ENCODE measurements at regions not wholly inside any gene's neighbourhood (a gene's known extent, or its start where the extent isn't known, plus 50 kb on each side); places are given as distances from the start of the nearest gene placed in this dataset.

DNA sequence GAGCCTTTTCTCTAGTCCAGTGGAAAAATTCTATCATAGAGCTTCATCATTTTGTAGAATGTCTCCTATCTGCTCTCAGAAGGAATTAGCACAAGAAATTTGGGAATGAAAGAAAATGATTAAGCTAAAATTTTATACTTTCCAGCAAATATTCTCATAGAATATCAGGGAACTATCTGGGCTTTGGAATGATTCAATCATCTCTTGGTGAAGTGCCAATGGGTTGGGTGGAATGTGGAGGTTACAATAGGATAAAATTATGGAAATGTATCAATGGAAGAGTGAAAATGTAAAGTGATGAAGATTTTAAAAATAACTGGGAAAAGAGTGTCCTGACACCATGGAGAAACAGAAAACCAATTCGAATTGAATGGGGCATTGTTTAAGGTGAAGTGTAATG is 119.0 kb upstream of the MID1 start:
- Histone ChIP-seq H3K36me3 (replicated peaks; ENCODE audit: insufficient read depth, low read length) (no peaks in the 10 kb centered on the region), H3K79me2 (ENCODE audit: low read length) (no peaks in the 10 kb centered on the region), H2AFZ (ENCODE audit: low read length) (no peak overlapping the region), H3F3A (ENCODE audit: insufficient read depth, low read length) (no peaks in the 10 kb centered on the region), H4K20me1 (ENCODE audit: insufficient read depth, low read length) (no peaks in the 10 kb centered on the region), H3K9ac (ENCODE audit: low read length) (no peak overlapping the region), H3K9me2 (replicated peaks; ENCODE audit: insufficient read depth, low read length) (no peaks in the 10 kb centered on the region), H3K9me3 (replicated peaks; ENCODE audit: insufficient read depth, low read length) (no peaks in the 10 kb centered on the region), H3K4me3 (ENCODE audit: low read length) (no peak overlapping the region), H3K4me2 (ENCODE audit: low read depth, low read length) (no peak overlapping the region), H3K27ac (ENCODE audit: low read length) (no peak overlapping the region), H3K27me3 (replicated peaks; ENCODE audit: insufficient read depth, low read length) (no peaks in the 10 kb centered on the region), H3K4me1 (ENCODE audit: low read length) (no peaks in the 10 kb centered on the region)
- TF ChIP-seq, protein P1, sequence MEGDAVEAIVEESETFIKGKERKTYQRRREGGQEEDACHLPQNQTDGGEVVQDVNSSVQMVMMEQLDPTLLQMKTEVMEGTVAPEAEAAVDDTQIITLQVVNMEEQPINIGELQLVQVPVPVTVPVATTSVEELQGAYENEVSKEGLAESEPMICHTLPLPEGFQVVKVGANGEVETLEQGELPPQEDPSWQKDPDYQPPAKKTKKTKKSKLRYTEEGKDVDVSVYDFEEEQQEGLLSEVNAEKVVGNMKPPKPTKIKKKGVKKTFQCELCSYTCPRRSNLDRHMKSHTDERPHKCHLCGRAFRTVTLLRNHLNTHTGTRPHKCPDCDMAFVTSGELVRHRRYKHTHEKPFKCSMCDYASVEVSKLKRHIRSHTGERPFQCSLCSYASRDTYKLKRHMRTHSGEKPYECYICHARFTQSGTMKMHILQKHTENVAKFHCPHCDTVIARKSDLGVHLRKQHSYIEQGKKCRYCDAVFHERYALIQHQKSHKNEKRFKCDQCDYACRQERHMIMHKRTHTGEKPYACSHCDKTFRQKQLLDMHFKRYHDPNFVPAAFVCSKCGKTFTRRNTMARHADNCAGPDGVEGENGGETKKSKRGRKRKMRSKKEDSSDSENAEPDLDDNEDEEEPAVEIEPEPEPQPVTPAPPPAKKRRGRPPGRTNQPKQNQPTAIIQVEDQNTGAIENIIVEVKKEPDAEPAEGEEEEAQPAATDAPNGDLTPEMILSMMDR (IDR thresholded peaks at IDR 0.05; ENCODE audit: low read length) = no peak
- TF ChIP-seq EZH2 (optimal IDR thresholded peaks at IDR 0.05; ENCODE audit: low read depth, low read length) = no peak
- no peak for DNase-seq

DNA sequence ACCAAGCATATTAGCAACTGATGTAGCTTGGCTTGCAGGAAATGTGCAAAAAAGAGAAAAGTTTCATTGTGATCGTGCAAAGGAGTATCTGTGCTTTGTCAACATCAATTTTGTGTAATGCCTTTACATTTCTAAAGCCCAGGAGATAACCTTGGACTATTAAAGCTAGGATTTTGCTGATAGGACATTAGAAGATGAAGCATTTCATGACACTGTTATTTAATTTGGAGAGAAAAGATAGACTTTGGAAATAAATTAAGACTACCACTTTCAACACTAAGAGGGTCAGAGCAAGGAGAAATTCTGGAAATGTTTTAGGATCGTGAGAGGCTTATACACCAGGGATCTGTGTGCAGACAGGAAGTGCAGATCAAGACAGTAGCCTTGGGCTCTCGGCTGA is 120.6 kb upstream of the MID1 start:
- no peak overlapping the region for H3K27ac ChIP-seq (ENCODE audit: low read length)
- no peak for DNase-seq
- H3K9ac ChIP-seq (ENCODE audit: low read length) = no peak overlapping the region
- no peaks in the 10 kb centered on the region for H4K20me1 ChIP-seq (ENCODE audit: insufficient read depth, low read length)
- H3K36me3 ChIP-seq (replicated peaks; ENCODE audit: insufficient read depth, low read length) = no peaks in the 10 kb centered on the region
- no peak overlapping the region for H3K4me3 ChIP-seq (ENCODE audit: low read length)
- no peaks in the 10 kb centered on the region for H3F3A ChIP-seq (ENCODE audit: insufficient read depth, low read length)
- TF ChIP-seq, protein P1 (IDR thresholded peaks at IDR 0.05; ENCODE audit: low read length) = no peak
- H2AFZ ChIP-seq (ENCODE audit: low read length) = no peak overlapping the region
- no peaks in the 10 kb centered on the region for H3K9me2 ChIP-seq (replicated peaks; ENCODE audit: insufficient read depth, low read length)
- H3K4me2 ChIP-seq (ENCODE audit: low read depth, low read length) = no peak overlapping the region
- no peaks in the 10 kb centered on the region for H3K9me3 ChIP-seq (replicated peaks; ENCODE audit: insufficient read depth, low read length)
- H3K79me2 ChIP-seq (ENCODE audit: low read length) = no peaks in the 10 kb centered on the region
- no peaks in the 10 kb centered on the region for H3K4me1 ChIP-seq (ENCODE audit: low read length)
- H3K27me3 ChIP-seq (replicated peaks; ENCODE audit: insufficient read depth, low read length) = no peaks in the 10 kb centered on the region

DNA sequence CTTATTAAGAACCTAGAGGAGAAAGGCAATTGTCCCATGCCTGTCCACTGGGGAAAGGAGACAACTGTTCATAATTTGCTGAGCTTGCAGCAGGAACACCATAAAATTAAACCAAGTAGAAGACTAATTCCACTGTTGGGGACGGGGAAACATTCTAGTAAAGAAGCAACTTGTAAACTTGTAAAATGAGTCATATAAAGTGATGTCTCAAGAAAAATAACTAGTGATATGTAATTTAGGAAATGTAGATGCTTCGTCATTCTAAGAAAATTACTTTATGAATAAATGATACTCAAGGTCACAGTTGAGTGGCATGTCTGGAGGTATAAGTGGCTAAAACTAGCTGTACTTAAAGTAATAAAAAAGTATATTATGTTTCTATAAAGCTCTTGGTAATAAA is 121.2 kb upstream of the MID1 start:
- Histone ChIP-seq H4K20me1 (ENCODE audit: insufficient read depth, low read length) (no peaks in the 10 kb centered on the region), H3K4me2 (ENCODE audit: low read depth, low read length) (no peak overlapping the region), H3K36me3 (replicated peaks; ENCODE audit: insufficient read depth, low read length) (no peaks in the 10 kb centered on the region), H3K9ac (ENCODE audit: low read length) (no peak overlapping the region), H3K27ac (ENCODE audit: low read length) (no peak overlapping the region), H3K9me2 (replicated peaks; ENCODE audit: insufficient read depth, low read length) (no peaks in the 10 kb centered on the region), H3K4me3 (ENCODE audit: low read length) (no peak overlapping the region), H3K27me3 (replicated peaks; ENCODE audit: insufficient read depth, low read length) (no peaks in the 10 kb centered on the region), H3F3A (ENCODE audit: insufficient read depth, low read length) (no peaks in the 10 kb centered on the region), H3K9me3 (replicated peaks; ENCODE audit: insufficient read depth, low read length) (no peaks in the 10 kb centered on the region), H3K4me1 (ENCODE audit: low read length) (no peaks in the 10 kb centered on the region), H3K79me2 (ENCODE audit: low read length) (no peaks in the 10 kb centered on the region), H2AFZ (ENCODE audit: low read length) (no peak overlapping the region)
- no peak for DNase-seq
- TF ChIP-seq EZH2phosphoT487 (IDR thresholded peaks at IDR 0.05; ENCODE audit: low read length) = no peak
- TF ChIP-seq, protein P1 (IDR thresholded peaks at IDR 0.05; ENCODE audit: low read length) = no peak
- TF ChIP-seq EZH2 (optimal IDR thresholded peaks at IDR 0.05; ENCODE audit: low read depth, low read length) = no peak

DNA sequence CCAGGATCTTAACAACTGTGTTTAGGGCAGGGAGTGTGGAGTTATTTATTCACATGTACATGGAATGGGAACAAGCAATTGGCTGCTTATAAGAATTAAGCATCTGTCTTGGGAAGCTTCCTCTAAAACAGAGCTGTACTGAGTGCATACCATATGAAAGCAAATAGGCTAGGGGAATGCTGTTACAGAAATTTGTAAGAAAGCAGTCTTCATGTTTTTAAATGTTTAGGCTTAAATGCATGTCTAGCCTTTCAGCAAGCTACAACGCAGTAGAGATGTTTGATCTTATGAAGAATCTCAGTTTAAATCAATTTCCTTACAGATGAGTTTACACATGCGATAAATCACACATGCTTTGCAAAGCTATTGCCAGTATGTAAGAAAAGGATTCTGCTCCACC is 123.1 kb upstream of the MID1 start:
- H3K27ac ChIP-seq (ENCODE audit: low read length) = no peak overlapping the region
- H3K4me2 ChIP-seq (ENCODE audit: low read depth, low read length) = no peak overlapping the region
- no peak overlapping the region for H3K9ac ChIP-seq (ENCODE audit: low read length)
- no peak for DNase-seq
- H3K9me2 ChIP-seq (replicated peaks; ENCODE audit: insufficient read depth, low read length) = no peaks in the 10 kb centered on the region
- H3K4me3 ChIP-seq (ENCODE audit: low read length) = no peak overlapping the region
- H3F3A ChIP-seq (ENCODE audit: insufficient read depth, low read length) = no peaks in the 10 kb centered on the region
- H3K79me2 ChIP-seq (ENCODE audit: low read length) = no peaks in the 10 kb centered on the region
- H4K20me1 ChIP-seq (ENCODE audit: insufficient read depth, low read length) = no peaks in the 10 kb centered on the region
- H3K27me3 ChIP-seq (replicated peaks; ENCODE audit: insufficient read depth, low read length) = no peaks in the 10 kb centered on the region
- H3K4me1 ChIP-seq (ENCODE audit: low read length) = no peaks in the 10 kb centered on the region
- no peaks in the 10 kb centered on the region for H3K9me3 ChIP-seq (replicated peaks; ENCODE audit: insufficient read depth, low read length)
- H2AFZ ChIP-seq (ENCODE audit: low read length) = no peak overlapping the region
- no peaks in the 10 kb centered on the region for H3K36me3 ChIP-seq (replicated peaks; ENCODE audit: insufficient read depth, low read length)
- TF ChIP-seq, protein P1 (IDR thresholded peaks at IDR 0.05; ENCODE audit: low read length) = no peak
- no peak for TF ChIP-seq EZH2phosphoT487 (IDR thresholded peaks at IDR 0.05; ENCODE audit: low read length)
- TF ChIP-seq EZH2 (optimal IDR thresholded peaks at IDR 0.05; ENCODE audit: low read depth, low read length) = no peak
